ENCODE measurements at regions not wholly inside any gene's neighbourhood (a gene's known extent, or its start where the extent isn't known, plus 50 kb on each side); places are given as distances from the start of the nearest gene placed in this dataset.

DNA sequence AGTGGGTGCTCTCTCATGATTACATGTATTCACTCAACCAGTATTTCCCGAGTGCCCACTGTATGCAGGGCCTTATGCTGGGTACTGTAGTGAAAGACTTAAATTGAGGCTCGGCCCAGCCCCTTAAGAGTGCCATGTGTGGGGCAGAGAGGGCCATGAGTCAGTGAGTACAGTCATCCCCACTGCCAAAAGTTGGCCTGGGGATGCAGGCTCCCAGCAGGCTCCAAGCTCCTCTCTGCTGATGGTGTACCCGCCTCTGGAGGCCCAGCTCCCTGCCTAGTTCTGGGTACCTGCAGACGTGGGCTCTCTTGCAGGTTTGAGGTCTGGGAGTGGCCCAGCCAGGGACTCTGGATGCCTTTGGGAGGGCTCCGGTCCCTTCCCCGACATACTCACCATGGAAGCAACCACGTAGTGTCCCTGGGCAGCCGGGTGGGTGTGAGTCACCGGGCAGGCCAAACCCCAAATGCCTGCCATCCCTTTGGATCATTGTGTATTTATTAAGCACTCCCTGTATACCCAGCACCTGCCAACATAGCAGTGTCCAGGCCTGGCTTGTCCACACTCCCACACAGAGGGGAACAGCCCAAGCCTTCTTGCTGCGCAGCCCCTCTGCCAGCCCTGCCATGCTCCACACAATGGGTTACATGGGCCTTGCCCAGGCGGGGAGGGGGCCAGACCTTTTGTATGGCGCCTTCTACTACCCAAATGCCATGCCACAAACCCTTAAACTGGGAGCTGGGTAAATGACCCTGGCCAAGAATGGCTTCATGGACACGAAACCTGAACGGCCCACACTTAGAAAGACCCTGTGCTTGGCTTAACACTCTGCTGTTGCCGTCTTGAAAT, 153.6 kb downstream of the VEGFA start:
- no peak overlapping the region for H3K27ac ChIP-seq
- TF ChIP-seq, protein P1, sequence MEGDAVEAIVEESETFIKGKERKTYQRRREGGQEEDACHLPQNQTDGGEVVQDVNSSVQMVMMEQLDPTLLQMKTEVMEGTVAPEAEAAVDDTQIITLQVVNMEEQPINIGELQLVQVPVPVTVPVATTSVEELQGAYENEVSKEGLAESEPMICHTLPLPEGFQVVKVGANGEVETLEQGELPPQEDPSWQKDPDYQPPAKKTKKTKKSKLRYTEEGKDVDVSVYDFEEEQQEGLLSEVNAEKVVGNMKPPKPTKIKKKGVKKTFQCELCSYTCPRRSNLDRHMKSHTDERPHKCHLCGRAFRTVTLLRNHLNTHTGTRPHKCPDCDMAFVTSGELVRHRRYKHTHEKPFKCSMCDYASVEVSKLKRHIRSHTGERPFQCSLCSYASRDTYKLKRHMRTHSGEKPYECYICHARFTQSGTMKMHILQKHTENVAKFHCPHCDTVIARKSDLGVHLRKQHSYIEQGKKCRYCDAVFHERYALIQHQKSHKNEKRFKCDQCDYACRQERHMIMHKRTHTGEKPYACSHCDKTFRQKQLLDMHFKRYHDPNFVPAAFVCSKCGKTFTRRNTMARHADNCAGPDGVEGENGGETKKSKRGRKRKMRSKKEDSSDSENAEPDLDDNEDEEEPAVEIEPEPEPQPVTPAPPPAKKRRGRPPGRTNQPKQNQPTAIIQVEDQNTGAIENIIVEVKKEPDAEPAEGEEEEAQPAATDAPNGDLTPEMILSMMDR (IDR thresholded peaks at IDR 0.05) = no peak
- no peak for DNase-seq (ENCODE audit: low spot score)

DNA sequence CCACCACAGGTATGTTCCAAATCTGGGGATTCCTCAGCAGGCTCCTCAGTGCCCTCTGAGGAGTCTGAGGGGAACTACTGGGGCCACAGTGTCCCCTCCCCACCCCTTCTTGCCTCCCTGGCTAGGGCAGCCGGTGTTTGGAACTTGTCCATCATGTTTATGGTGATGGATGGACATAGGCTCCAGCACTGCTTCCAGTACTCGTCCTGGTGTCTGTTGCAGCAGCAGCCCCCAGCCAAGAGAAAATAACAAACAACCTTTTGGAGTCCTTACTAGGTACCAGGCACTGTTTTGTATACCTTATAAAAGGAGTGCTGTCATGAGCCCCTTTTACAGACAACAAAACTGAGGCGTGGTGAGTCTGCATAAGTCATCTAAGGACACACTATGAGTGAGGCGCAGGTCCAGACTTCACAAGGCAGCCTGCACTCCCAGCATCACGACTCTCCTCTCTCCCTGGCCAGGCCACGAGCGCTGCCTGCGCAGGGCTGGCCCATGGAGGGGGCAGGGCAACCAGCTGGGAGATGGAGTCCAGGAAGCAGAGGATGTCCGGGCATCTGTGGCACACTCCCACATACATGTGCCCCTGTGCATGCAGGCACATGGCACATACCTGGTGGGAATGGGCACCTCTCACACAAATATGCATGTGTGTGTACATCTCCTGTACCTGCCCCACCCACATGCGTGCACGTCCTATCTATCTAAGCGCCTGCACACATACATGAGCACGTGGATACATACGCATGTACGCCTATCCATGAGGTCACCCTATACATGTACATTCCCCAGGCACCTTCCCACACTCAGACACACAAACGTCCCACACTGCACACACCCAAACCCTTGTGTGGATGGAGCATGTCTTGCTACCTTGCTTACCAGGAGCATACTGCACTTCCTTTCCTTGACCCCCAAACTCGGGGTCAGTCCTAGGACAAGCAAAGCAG, 152.7 kb downstream of the VEGFA start:
- Histone ChIP-seq H3K27ac (no peak overlapping the region), H3K4me3 (no peak overlapping the region)
- TF ChIP-seq, protein P1 (IDR thresholded peaks at IDR 0.05) = no peak
- DNase-seq (ENCODE audit: low spot score) = no peak

More for the DNA sequence above, 153.6 kb downstream of the VEGFA start:
- H3K4me3 ChIP-seq = no peak overlapping the region

DNA sequence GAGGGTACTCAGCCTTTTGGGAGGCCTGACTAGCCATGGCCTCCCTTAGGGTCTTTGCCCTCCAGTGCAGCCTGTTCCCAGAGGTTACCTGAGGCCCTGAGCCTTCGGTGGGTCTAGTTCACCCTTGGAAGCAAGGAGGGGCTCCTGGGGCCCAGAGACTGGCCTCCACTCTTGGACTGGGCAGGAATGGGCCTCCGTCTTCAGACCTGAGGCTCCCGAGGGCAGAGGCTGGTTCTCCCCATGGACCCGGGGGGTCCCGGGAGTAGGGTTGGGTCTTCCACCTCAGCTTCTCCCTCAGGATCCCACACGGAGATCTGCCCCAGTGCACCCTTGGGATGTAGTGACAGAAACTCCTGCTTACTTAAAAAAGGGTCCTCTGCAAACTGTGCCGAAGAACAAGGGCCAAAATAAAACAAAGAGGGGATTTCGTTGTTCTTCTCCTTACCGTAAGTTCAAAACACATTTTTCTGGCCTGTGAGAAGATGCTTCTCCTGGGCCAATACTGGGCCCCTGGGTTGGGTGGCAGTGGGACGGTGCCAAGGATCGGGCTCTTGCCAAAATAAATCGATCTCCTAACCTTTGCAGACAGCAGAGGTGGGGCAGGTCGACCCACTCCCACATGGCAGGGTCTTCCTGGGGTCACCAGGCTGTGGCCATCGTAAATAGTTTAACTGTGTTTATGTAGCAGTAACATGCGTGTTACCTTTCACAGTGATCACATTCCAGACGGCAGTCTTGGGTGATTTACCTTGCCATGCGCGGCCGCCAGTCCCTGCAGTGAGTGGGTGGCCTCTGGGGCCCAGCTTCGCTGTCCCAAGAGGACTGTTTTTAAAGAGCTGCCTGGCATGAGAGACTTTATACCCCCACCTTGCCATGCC, 151.8 kb downstream of the VEGFA start:
- no peak for DNase-seq (ENCODE audit: low spot score)
- TF ChIP-seq, protein P1 (IDR thresholded peaks at IDR 0.05) = no peak
- Histone ChIP-seq H3K4me3 (no peak overlapping the region), H3K27ac (no peak overlapping the region)

DNA sequence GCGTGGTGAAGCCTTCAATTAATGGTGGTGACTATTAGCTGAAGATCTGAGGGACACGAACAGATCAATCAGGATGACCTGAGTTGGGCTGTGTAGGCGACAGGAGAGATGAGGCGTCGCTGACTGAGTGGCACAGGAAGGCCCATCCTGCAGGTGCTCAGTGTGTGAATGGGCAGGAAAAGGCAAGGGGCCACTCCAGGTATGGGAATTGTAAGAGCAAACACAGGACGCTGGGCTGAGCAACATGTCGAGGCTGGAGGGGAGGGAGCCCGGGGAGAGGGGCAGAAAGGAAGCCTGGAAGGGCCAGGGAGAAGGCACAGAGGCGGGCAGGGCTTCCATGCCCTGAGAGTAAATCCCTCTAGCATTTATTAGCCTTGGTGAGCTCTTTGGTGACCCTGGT, 151.0 kb downstream of the VEGFA start:
- DNase-seq (ENCODE audit: low spot score) = no peak

DNA sequence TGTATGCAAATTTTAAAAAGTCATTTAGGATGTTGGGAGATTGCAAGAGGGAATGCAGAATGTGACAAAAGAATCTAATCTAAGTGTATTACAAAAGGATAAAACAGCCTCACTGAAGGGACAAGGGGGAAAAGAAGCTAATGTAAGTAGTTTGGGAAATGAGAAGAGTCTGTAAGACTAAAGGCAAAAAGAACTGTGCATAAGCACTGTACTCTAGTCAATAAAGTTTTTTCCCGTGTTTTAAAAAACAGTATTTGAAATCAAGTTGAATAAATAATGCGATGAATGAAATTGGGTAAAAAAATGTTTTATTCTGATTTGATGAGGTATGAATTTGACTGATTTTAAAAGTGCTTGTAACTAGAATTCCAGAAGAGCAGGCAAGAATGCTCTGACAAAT, 149.8 kb downstream of the VEGFA start:
- Histone ChIP-seq H3K4me3 (no peak overlapping the region), H3K27ac (no peak overlapping the region)
- DNase-seq (ENCODE audit: low spot score) = no peak
- TF ChIP-seq, protein P1 (IDR thresholded peaks at IDR 0.05) = no peak

More for the DNA sequence above, 151.0 kb downstream of the VEGFA start:
- no peak overlapping the region for H3K4me3 ChIP-seq
- H3K27ac ChIP-seq = no peak overlapping the region
- TF ChIP-seq, protein P1 (IDR thresholded peaks at IDR 0.05) = no peak

DNA sequence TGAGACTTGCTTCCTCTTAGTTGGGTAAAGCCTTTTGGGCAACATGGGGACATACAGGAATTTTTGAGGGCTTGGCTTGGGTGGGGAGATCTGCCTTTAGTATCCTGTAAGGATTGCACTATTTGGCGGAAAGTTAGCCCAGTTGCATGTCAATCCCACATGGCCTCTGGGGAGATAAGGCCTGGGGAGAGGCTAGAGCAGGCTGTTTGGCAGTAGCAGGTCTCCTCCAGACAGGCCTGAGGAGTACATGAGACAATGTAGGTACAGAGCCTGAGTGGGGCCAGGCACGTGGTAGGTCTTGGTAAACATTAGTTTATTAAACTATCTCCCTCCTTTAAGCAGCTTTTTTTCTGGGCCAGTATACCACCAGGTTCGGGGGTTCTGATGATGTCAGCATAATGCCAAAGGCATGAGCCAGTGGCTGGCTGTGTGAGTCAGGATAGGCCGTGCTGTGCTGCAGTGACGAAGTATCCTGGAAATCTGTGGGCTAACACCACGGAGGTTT, 147.9 kb downstream of the VEGFA start:
- no peak for DNase-seq (ENCODE audit: low spot score)
- no peak overlapping the region for H3K4me3 ChIP-seq
- TF ChIP-seq, protein P1 (IDR thresholded peaks at IDR 0.05) = no peak
- H3K27ac ChIP-seq = no peak overlapping the region

Measured in coronary artery (tissue), 2 donors.